ENCODE measurements at regions not wholly inside any gene's neighbourhood (a gene's known extent, or its start where the extent isn't known, plus 50 kb on each side); places are given as distances from the start of the nearest gene placed in this dataset.
A peak's percentile ranks its signal among the peaks of the same experiment; 100 is the strongest.

DNA sequence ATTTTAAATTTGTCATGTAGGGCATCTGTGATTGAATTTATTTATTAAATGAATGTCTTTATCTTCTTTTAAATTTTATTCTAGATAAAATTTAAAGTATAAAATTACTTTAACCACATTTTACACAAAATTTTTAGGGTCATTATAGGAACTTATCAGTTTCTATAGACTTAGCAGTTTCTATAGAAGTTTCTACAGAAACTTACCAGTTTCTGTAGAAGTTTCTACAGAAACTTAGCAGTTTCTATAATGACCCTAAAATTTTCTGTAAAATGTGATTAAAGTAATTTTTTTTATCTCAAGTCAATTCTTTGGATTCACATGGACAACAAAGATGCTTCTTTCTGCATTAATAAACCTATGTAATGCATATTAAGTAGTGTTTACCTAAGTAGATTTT, 565.9 kb upstream of the TECRL start:
- Histone ChIP-seq H3K4me1 (ENCODE audit: low read length) (peaks cover 62% of the 10 kb centered on the region), H4K20me1 (ENCODE audit: insufficient read depth, low read length) (no peaks in the 10 kb centered on the region), H3K9ac (ENCODE audit: low read length) (peak overlapping the region; percentile 52; the same call in 1 of the 2 replicates), H2AFZ (ENCODE audit: low read depth, low read length) (peak overlapping the region; percentile 29), H3K27ac (ENCODE audit: low read length) (peak overlapping the region; percentile 93), H3K4me3 (ENCODE audit: low read length) (no peak overlapping the region), H3K9me3 (ENCODE audit: insufficient read depth, low read length) (no peaks in the 10 kb centered on the region), H3K79me2 (ENCODE audit: low read length) (0 out of 2 replicates have a peak, but pooled peaks cover 5% of the 10 kb centered on the region), H3K36me3 (replicated peaks; ENCODE audit: low read depth, low read length) (peaks cover 39% of the 10 kb centered on the region), H3K4me2 (ENCODE audit: low read length) (peak overlapping the region; percentile 24; the same call in 1 of the 2 replicates), H3K27me3 (ENCODE audit: low read depth, low read length) (no peaks in the 10 kb centered on the region)
- TF ChIP-seq, protein P1, sequence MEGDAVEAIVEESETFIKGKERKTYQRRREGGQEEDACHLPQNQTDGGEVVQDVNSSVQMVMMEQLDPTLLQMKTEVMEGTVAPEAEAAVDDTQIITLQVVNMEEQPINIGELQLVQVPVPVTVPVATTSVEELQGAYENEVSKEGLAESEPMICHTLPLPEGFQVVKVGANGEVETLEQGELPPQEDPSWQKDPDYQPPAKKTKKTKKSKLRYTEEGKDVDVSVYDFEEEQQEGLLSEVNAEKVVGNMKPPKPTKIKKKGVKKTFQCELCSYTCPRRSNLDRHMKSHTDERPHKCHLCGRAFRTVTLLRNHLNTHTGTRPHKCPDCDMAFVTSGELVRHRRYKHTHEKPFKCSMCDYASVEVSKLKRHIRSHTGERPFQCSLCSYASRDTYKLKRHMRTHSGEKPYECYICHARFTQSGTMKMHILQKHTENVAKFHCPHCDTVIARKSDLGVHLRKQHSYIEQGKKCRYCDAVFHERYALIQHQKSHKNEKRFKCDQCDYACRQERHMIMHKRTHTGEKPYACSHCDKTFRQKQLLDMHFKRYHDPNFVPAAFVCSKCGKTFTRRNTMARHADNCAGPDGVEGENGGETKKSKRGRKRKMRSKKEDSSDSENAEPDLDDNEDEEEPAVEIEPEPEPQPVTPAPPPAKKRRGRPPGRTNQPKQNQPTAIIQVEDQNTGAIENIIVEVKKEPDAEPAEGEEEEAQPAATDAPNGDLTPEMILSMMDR (IDR thresholded peaks at IDR 0.05; ENCODE audit: low read depth, low read length), result no peak
- no peak for TF ChIP-seq EZH2phosphoT487 (IDR thresholded peaks at IDR 0.05; ENCODE audit: low read depth)

DNA sequence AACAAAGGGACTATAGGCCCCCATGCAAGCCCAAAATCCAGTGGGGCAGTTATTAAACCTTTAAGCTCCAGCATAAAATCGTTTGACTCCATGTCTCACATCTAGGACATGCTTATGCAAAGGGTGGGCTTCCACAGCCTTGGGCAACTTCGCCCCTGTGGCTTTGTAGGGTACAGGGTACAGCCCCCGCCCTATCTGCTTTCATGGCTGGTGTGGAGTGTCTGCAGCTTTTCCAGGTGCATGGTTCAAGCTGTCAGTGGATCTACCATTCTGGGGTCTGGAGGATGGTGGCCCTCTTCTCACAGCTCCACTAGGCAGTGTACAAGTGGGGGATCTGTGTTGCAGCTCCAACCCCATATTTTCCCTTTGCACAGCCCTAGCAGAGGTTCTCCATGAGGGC, 559.8 kb upstream of the TECRL start:
- Histone ChIP-seq H3K27ac (ENCODE audit: low read length) (no peak overlapping the region), H3K4me1 (ENCODE audit: low read length) (peaks cover 9% of the 10 kb centered on the region; the same call in 1 of the 2 replicates), H4K20me1 (ENCODE audit: insufficient read depth, low read length) (no peaks in the 10 kb centered on the region), H3K79me2 (ENCODE audit: low read length) (no peaks in the 10 kb centered on the region), H3K36me3 (replicated peaks; ENCODE audit: low read depth, low read length) (peaks cover 22% of the 10 kb centered on the region), H3K4me2 (ENCODE audit: low read length) (no peak overlapping the region), H2AFZ (ENCODE audit: low read depth, low read length) (no peak overlapping the region), H3K9ac (ENCODE audit: low read length) (no peak overlapping the region), H3K9me3 (ENCODE audit: insufficient read depth, low read length) (no peaks in the 10 kb centered on the region), H3K4me3 (ENCODE audit: low read length) (no peak overlapping the region), H3K27me3 (ENCODE audit: low read depth, low read length) (no peaks in the 10 kb centered on the region)
- no peak for TF ChIP-seq EZH2phosphoT487 (IDR thresholded peaks at IDR 0.05; ENCODE audit: low read depth)
- TF ChIP-seq, protein P1 (IDR thresholded peaks at IDR 0.05; ENCODE audit: low read depth, low read length), result no peak

DNA sequence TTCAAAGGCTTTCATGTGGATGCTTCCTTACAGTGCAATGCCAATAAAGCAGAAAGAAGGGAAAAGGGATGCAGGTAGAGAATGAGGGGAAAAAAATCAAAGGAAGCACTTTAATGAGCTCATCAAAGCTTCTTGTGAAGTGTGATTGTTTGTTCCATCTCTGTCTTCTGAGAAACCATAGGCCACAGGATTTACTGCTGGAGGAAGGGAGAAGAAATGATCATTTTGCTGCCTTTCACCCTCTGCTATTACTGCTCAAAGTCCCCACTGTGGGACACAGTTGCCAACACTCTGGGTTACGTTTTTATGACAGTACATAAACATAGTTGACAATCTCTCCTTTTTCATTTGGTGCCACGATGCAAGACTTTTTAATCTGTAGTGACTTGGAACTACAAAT, 558.0 kb upstream of the TECRL start:
- no peaks in the 10 kb centered on the region for H4K20me1 ChIP-seq (ENCODE audit: insufficient read depth, low read length)
- H3K9ac ChIP-seq (ENCODE audit: low read length), result no peak overlapping the region
- no peaks in the 10 kb centered on the region for H3K79me2 ChIP-seq (ENCODE audit: low read length)
- H3K4me3 ChIP-seq (ENCODE audit: low read length), result no peak overlapping the region
- H3K9me3 ChIP-seq (ENCODE audit: insufficient read depth, low read length), result no peaks in the 10 kb centered on the region
- peaks cover 15% of the 10 kb centered on the region for H3K36me3 ChIP-seq (replicated peaks; ENCODE audit: low read depth, low read length)
- H3K4me1 ChIP-seq (ENCODE audit: low read length), result no peaks in the 10 kb centered on the region
- no peak for TF ChIP-seq EZH2phosphoT487 (IDR thresholded peaks at IDR 0.05; ENCODE audit: low read depth)
- TF ChIP-seq, protein P1 (IDR thresholded peaks at IDR 0.05; ENCODE audit: low read depth, low read length), result no peak
- H3K27ac ChIP-seq (ENCODE audit: low read length), result no peak overlapping the region
- no peak overlapping the region for H3K4me2 ChIP-seq (ENCODE audit: low read length)
- no peak overlapping the region for H2AFZ ChIP-seq (ENCODE audit: low read depth, low read length)
- no peaks in the 10 kb centered on the region for H3K27me3 ChIP-seq (ENCODE audit: low read depth, low read length)

DNA sequence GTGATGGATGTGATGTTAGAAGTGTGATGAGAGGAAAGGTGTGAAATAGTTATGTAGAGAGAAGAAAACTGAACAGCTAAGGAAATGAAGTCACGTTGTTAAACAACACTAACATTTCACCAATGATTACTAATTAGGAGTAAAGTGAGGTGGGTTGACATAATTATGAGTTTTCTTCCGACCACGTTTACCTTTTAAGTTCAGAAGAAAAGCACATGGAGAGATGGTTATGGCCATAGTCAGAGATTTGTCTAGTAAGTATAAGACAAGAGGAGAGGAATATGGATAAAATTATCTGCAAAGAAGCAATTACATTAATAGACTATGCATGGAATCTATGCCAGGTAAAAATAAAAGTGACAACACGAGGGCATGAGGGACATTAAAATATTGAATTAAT, 551.3 kb upstream of the TECRL start:
- no peak overlapping the region for H3K27ac ChIP-seq (ENCODE audit: low read length)
- no peak overlapping the region for H2AFZ ChIP-seq (ENCODE audit: low read depth, low read length)

More for the DNA sequence above, 551.3 kb upstream of the TECRL start:
- Histone ChIP-seq H3K27me3 (ENCODE audit: low read depth, low read length) (no peaks in the 10 kb centered on the region), H3K79me2 (ENCODE audit: low read length) (no peaks in the 10 kb centered on the region), H4K20me1 (ENCODE audit: insufficient read depth, low read length) (no peaks in the 10 kb centered on the region), H3K4me1 (ENCODE audit: low read length) (no peaks in the 10 kb centered on the region), H3K9ac (ENCODE audit: low read length) (no peak overlapping the region), H3K9me3 (ENCODE audit: insufficient read depth, low read length) (no peaks in the 10 kb centered on the region), H3K4me2 (ENCODE audit: low read length) (no peak overlapping the region), H3K36me3 (replicated peaks; ENCODE audit: low read depth, low read length) (peaks cover 3% of the 10 kb centered on the region), H3K4me3 (ENCODE audit: low read length) (no peak overlapping the region)
- TF ChIP-seq, protein P1 (IDR thresholded peaks at IDR 0.05; ENCODE audit: low read depth, low read length), result no peak
- no peak for TF ChIP-seq EZH2phosphoT487 (IDR thresholded peaks at IDR 0.05; ENCODE audit: low read depth)
